Suprapubic skin (tissue), 3 donors: ENCODE measurements at regions not wholly inside any gene's neighbourhood (a gene's known extent, or its start where the extent isn't known, plus 50 kb on each side); places are given as distances from the start of the nearest gene placed in this dataset.

Source experiments
- POLR2A ChIP-seq, 2 donors: fragments of 450-650 bp; IDR thresholded peaks; one replicate each; pipeline ENCODE4 v1.6.1; 2017; ENCODE audit warnings: antibody characterized with exemption in 2 of 2, mild to moderate bottlenecking in 2 of 2, moderate library complexity in 2 of 2
- TF ChIP-seq, protein P1 (sequence below), 2 donors: fragments of 200-600 bp in 1 of 2; fragments of 450-650 bp in 1 of 2; sonication (generic) in 1 of 2; IDR thresholded peaks; one replicate each; pipeline ENCODE4 v1.5.1; 2016 to 2019; ENCODE audit warnings: antibody characterized with exemption in 2 of 2, mild to moderate bottlenecking in 1 of 2, moderate library complexity in 1 of 2

GRCh38 chr15:62968699-62969098 is 73.8 kb upstream of the TPM1 start:
- TF ChIP-seq POLR2A (IDR thresholded peaks at IDR 0.05) = no peak
- TF ChIP-seq, protein P1, sequence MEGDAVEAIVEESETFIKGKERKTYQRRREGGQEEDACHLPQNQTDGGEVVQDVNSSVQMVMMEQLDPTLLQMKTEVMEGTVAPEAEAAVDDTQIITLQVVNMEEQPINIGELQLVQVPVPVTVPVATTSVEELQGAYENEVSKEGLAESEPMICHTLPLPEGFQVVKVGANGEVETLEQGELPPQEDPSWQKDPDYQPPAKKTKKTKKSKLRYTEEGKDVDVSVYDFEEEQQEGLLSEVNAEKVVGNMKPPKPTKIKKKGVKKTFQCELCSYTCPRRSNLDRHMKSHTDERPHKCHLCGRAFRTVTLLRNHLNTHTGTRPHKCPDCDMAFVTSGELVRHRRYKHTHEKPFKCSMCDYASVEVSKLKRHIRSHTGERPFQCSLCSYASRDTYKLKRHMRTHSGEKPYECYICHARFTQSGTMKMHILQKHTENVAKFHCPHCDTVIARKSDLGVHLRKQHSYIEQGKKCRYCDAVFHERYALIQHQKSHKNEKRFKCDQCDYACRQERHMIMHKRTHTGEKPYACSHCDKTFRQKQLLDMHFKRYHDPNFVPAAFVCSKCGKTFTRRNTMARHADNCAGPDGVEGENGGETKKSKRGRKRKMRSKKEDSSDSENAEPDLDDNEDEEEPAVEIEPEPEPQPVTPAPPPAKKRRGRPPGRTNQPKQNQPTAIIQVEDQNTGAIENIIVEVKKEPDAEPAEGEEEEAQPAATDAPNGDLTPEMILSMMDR (IDR thresholded peaks at IDR 0.05) = no peak
